RWPE1 (cell line): ENCODE measurements at regions not wholly inside any gene's neighbourhood (a gene's known extent, or its start where the extent isn't known, plus 50 kb on each side); places are given as distances from the start of the nearest gene placed in this dataset.

ENCODE experiments used
- CTCF ChIA-PET: fragments of 350-600 bp; sonication (Branson Sonifier 250); formaldehyde crosslinking; extraction: SDS; loops from one replicate; lab custom pipeline; 2021; lab: Yijun Ruan, JAX
- POLR2A ChIA-PET: fragments of 400-600 bp; formaldehyde crosslinking; extraction: SDS; loops from one replicate; lab custom pipeline; 2020; ENCODE audit warnings: antibody characterized with exemption; ENCODE audit not compliant: low non-redundant PET; lab: Yijun Ruan, JAX
- DNase-seq: peaks from one replicate; pipeline ENCODE4 v3.0.0; 2012; ENCODE audit warnings: low spot score
- H3K27ac ChIP-seq: fragments of 450-650 bp; 2 replicates; pipeline ENCODE4 v1.5.1; 2017
- CTCF ChIP-seq: fragments of 450-650 bp; conservative IDR thresholded peaks from 2 replicates; pipeline ENCODE4 v1.5.1; 2017; ENCODE audit warnings: low read depth, mild to moderate bottlenecking

GRCh38 chr6:97572943-97573342 is 289.9 kb upstream of the MMS22L start:
- ChIA-PET POLR2A (no interaction called here), CTCF (no interaction called here)
- TF ChIP-seq CTCF: no peak
- DNase-seq: no peak
- no peak overlapping the region for H3K27ac ChIP-seq

GRCh38 chr6:97586344-97586743 is 303.3 kb upstream of the MMS22L start:
- ChIA-PET CTCF (no interaction called here), POLR2A (no interaction called here)
- H3K27ac ChIP-seq: no peak overlapping the region
- DNase-seq: no peak
- TF ChIP-seq CTCF: no peak

- ChIA-PET CTCF (no interaction called here), POLR2A (no interaction called here)
- no peak overlapping the region for H3K27ac ChIP-seq
- no peak for TF ChIP-seq CTCF
- DNase-seq: no peak
Observed at GRCh38 chr6:97591955-97592354, 308.9 kb upstream of the MMS22L start.

- no peak for TF ChIP-seq CTCF
- POLR2A ChIA-PET: no interaction called here
- H3K27ac ChIP-seq: no peak overlapping the region
- CTCF ChIA-PET: no interaction called here
- no peak for DNase-seq
Observed at GRCh38 chr6:97594844-97595243, 311.8 kb upstream of the MMS22L start.

GRCh38 chr6:97621111-97621510 is 338.1 kb upstream of the MMS22L start:
- ChIA-PET POLR2A (no interaction called here), CTCF (no interaction called here)

GRCh38 chr6:97626671-97627441 is 343.8 kb upstream of the MMS22L start:
- CTCF ChIA-PET: no interaction called here
- POLR2A ChIA-PET: no interaction called here
- TF ChIP-seq CTCF: no peak
- no peak for DNase-seq
- no peak overlapping the region for H3K27ac ChIP-seq

More at GRCh38 chr6:97621111-97621510, 338.1 kb upstream of the MMS22L start:
- TF ChIP-seq CTCF: no peak
- DNase-seq: no peak
- no peak overlapping the region for H3K27ac ChIP-seq
